IPS DF 19.7 (cell line): ENCODE measurements at regions not wholly inside any gene's neighbourhood (a gene's known extent, or its start where the extent isn't known, plus 50 kb on each side); places are given as distances from the start of the nearest gene placed in this dataset.

Experiments used
- DNase-seq: peaks from one replicate; pipeline ENCODE4 v3.0.0-alpha.2; 2013; ENCODE audit warnings: low read depth, low spot score

DNA sequence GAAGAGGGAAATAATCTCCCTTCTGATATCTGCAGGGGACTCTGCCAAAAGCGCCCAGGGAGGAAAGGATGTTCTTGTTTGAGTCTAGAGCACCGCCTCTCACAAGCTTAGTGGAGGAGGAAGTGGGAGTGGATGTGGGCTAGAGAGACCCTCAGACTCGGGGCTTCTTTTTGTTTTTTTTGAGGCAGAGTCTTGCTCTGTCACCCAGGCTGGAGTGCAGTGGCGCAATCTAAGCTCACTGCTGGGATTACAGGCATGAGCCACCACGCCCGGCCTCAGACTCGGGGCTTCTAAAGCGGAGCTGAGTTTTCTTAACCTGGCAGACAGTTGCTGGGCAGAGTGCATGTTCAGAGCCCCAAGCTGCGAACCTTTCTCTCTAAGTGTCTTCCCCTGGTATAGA, 310.8 kb downstream of the BMP7 start:
- DNase-seq: no peak

DNA sequence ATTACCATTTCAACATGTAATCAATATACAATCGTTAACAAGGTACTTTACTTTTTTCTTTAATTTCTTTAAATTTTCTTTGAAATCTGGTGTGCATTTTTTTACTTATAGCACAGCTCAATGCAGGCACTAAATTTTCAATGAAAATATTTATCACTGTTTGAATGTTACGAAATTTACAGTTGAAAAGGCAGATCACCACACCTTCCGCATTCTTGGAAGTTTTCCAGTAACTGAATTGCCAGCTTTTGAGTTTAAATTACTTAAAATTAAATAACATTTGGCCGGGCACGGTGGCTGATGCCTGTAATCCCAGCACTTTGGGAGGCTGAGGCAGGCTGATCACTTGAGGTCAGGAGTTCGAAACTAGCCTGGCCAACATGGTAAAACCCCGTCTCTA, 309.9 kb downstream of the BMP7 start:
- DNase-seq: no peak

DNA sequence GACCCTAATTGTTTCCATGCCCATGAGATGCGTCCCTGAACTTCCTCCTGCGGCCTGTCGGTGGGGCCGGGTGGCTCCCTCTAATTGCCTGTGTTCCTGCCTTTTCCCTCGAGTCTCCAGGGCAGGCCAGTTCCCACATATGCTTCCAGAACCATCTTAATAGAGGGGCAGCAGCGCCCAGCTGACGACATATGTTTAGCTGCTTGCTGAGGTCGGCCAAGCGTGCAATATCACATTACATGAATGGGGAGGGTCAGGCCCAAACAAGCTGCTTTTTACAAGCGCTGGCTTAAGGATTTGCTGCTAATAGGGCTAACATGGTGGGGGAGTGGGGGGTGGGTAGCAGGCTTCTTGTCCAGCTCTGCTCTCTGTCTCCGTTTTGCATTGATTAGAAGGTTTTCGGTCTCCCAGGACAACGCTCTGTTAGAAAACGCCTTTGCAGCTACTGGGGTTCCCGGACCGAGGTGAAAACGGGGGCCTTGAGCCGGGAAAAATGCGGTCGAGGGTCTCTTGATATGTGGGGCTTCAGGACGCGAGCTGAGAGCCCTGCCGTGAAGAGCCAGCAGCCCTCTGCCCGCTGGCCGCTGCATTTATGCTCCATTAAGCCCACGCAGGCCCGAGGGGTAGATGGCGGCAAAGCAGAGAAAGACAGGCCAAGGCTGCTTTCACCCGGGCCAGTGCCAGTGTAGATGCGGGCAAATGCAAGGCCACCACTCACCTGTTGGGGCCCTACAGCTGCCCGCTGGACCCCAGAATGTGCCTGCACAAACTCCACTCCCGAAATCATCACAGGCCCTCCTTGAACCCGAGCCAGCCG, 308.5 kb downstream of the BMP7 start:
- DNase-seq: no peak

DNA sequence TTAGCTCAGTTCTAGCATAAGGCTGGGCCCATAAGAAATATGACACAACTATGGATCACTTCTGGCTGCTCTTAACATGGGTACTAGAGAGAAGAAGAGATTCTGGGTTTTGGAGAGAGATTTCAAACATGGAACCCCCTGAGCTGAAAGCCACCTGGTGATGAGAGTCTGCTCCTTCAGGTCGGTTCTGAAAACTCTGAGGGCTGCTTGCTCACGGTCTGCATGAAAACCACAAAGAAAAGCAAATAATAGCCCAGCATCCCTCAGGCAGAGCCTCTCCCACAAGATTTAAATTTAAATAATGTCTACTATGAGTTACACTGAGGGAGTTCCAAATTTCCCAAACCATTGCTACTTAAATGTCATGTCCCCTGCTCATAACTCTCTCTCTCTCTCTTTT, 301.5 kb downstream of the BMP7 start:
- no peak for DNase-seq

DNA sequence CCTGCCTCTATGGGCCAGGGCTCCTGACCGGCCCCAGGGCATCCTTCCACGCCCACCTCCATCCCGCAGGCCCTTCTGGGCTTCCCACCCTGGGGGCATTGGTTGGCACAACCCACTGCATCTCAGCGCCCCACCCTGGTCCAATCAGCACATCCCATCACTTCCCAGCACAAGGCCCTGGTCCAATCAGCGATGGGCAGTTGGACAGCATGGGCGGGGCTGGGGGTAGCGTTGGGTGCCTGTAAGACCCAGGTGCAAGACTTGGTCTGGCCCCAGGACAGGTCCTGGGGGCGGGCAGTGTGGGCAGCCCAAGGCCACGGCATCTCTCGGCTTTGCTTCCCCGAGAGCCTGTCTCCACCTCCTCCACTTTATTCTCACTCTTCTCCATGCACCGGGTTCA, 298.5 kb downstream of the BMP7 start:
- no peak for DNase-seq

DNA sequence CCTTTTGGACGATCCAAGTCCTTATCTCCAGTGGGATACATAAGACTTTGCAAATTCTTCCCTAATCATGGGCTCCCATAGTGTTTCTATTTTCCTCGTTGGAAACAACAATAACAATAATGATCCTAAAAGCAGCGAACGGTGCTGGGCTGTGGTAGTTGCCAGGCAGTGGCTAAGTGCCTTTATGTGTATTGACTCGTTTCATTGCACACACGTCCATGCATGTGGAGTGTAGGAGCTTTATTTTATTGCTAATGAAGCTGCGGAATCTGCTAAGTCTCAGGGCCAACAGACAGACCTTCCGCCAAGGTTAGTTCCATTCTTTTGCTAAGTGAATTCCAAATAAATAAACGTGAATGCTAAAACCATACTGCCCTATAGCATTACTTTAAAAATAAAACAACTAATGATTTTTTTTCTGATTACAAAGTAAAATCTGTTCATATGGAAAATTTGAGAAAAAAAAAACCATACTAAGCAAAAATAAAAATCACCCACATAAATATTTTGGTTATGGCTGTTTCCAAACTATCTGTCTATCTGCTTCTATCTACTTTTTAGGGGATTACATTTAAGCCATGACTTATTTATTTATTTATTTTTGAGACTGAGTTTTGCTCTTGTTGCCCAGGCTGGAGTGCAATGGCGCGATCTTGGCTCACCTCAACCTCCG, 297.9 kb downstream of the BMP7 start:
- DNase-seq: no peak

DNA sequence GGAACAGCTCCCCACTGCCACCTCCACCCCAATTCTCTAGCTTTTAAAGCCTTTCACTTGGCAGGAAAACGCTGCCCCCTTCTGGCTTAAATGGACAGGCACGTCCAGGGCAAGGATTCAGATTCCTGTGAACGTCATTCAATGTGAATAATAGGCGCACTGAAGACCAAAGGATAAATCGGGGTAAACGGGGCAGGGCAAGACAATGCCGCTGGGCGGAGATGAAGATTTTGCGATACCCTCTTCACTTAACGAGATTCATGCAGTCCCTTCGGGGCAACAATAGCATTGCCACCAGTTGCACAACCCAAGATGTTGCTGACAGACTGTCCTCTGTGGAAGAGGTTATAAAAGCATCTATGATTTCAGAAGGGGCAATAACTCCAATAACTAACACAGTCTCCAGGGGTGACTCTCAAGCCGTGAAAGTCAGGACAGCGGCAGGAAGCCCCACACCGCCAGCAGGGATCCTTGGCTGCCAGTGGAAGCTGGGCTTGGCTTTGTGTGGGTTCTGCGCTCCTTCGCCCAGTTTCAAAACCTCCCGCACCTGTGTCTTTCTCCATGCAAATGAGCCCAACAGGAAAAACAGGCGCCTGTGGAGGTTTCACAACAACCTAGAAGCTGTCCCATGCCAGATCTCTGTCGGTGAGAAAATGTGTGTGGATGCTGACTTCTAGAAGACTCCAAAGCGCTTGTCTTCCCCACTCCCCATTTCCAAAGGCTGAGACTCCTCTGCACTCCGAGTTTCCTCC, 291.8 kb downstream of the BMP7 start:
- DNase-seq: peak; percentile 48

DNA sequence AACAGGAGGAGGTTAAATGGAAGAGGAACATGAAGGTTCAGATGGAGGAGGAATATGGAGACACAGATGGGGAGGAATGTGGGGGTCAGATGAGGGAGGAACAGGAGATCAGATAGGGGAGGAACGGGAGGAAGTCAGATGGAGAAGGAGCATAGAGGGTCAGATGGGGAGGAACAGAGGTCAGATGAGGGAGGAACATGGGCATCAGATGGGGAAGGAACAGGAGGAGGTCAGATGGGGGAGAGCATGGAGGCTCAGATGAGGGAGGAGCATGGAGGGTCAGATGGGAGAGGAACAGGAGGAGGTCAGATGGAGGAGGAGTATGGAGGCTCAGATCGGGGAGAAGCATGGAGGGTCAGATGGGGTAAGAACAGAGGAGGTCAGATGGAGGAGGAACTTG, 290.6 kb downstream of the BMP7 start:
- DNase-seq: no peak

DNA sequence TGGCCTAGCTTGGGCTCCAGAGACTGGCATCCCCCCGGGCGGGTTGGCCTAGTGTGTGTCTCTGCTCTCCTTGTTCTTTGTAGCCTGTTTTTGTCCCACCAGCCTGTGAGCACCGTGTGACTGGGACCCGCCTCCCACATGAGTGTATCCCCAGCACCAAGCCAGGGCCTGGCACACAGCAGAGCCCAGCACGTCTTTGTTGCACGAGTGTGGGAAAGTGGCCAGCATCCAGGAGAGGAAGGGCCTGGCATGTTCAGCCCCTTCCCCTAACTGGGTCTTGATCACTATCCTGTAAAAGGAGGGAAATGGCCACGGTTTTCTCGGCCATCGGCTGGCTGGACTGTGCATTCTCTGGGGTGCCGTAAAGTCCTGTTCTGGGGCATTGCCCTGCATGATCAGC, 290.1 kb downstream of the BMP7 start:
- no peak for DNase-seq

DNA sequence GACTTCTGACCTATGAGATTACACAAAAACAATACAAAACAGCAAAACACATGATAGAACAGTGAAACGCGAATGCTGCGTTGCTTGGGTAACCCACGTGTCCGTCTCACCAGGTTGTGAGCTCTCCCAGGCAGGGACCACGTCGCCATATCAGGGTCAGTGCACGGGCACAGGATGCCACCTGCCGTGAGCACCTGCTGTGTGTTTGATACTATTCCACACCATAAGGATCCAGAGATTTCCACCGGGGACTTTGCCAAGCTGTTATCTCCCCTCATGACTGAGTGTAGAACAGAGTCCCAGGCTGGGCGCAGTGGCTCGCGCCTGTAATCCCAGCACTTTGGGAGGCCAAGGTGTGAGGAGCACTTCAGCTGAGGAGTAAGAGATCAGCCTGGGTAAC, 288.0 kb downstream of the BMP7 start:
- DNase-seq: no peak

DNA sequence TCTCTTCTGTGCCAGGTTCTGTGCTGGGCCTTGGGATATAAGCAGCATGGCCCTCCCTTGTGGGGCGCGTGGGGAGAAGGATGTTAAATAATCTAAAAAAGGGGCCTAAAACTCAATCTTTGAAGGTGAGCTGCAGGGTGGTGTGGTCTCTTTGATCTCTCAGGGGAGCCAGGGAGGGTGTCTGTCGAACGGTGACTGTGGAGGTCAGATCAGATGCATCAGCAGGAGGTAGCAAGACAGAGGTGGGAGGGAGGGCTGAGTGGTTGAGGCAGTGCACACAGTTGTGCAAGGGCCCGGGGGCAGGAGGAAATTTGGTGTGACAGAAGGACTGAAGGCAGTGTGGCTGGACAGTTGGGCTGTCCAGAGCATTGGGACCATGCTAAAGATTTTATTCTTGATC, 287.3 kb downstream of the BMP7 start:
- no peak for DNase-seq

DNA sequence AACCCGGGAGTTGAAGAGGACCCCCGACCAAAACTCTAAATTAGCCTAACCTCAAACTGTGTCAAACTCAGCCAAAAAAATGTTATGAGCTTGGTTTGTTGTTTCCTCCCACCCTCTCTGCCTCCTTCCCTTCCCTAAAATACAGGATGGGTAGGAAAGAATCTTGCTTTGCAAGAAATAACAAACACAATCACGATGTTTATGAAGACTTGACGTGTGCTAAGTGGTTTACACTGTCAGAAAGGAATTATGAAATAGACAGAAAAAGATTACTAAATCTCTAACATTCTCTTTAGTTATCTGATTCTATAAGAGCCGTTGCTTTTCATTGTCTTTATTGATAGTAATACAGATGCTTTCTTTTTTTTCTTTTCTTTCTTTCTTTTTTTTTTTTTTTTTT, 285.1 kb downstream of the BMP7 start:
- DNase-seq: no peak

DNA sequence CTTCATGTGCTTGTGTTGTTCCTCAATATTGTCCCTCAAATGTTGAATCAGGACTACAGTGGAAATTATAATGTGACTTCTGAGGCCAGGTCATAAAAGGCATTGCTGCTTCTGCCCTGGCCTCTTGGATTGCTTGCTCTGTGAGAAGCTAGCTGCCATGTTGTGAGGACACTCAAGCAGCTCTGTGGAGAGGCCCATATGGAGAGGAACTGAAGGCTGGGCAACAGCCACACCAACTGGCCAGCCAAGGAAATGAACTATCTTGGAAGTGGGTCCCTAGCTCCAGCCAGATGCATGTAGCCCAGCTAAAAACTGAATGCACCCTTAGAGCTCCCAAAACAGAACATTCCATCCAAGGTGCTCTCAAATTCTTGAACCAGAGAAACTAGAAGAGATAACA, 282.6 kb downstream of the BMP7 start:
- DNase-seq: no peak

DNA sequence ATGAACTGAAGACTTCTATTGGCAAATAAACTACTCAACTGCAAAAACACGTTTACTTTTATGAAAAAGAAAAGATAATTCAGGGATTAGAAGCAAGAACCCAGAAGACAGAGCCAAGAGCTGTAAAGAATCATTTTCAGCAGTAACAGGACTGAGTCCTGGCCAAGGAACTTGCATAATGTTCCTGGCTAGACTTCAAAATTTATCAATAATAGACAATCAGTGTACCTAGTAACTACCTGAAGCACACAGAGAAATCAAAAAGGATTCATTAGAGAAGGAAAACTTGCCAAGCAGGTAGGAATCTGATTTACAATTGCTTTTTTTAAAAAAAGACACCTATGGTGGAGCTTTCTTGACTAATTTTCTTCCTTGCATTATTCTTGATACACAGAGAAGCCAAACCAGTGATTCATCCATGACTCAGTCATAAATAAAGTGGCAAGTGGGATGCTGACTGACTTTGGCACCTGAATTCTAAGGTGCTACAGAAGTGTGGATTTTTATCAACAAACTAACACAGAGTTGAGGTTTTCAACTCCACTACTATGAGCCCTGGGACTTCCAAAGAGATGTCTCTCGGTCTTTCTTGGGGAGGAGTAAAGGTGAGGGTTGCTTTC, 281.3 kb downstream of the BMP7 start:
- no peak for DNase-seq

DNA sequence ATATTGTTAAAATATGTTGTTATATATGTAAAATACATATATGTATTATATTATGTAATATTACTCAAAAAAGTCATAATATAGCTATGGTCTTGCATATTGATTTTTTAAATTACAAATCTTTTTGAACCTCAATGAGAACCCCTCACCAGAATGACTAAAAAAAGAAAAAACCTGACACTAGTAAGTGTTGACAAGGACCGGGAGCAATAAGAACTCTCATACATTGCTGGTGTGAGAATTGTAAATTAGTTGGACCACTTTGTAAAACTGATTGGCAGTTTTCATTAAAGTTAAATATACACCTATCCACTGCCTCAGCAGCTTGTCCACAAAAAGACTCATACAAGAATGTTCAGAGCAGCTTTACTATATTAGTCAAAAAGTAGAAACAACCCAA, 280.0 kb downstream of the BMP7 start:
- DNase-seq: no peak

DNA sequence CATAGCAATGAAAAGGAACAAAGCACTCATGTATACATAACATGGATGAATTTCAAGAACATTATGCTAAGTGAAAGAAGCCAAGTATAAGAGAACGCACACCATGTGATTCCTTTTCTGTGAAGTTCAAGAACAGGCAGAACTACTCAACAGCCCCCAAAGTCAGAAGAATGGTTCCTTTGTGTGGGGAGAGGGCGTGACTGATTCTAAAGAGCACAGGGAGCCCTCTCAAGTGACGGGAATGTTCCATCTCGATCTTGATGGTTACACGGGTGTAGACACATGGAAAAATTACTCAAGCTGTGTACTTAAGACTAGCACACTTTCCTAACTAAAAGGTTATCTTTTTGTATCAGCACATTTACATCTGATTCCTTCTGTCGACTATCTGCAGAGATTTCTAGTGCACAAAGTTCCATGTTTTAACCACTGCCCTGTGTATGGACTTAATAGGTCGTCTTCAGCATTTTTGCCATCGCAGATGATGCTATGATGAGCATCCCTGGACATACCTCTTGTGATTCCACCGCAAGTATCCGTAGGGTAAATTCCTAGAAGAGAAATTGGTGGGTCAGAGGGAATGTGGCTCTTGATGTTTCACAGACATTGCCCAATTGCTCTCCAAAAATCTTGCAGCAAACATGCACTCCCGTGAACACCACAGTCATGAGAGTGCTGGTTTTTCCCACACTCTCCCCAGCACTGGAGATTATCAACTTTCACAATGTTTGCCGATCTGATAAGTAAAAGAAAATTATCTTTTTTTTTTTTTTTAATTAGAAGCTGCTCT, 279.3 kb downstream of the BMP7 start:
- DNase-seq: no peak

DNA sequence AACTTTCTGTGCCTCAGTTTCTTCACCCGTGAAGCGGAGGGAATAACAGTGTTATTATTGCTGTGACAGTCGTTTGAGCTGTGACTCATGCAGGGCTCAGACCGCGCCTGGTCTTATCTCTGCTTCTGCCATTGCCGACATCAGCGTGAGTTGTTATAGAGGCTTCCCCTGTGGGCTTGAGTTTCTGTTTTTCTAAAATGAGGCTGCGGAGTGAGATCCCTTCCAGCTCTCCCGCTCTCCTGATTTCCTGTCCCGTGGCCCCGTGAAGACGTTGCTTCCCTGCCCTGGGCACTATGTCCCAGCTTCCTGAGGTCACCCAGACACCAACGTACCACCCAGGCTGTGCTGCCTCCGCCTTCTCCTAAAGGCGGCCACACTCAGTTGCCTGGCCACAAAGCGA, 278.5 kb downstream of the BMP7 start:
- DNase-seq: no peak

DNA sequence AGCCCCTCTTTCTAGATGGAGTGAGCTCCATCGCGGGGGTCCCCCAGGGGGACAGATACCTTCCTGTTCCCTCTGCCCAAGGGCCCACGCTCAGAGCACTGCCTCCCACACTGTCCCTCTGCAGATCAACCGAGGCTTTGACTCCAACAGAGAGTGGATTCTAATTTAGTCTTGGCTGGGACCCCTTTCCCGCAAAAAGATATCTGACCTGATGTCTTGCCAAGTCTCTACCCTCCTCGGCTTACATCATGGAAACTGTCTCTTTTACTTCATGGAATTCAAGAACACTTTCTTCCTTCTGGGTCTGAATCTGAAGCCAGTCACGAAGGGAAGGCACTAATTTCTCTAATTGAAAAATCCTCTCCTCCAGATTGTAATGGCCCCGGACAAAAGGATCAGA, 278.0 kb downstream of the BMP7 start:
- DNase-seq: no peak

DNA sequence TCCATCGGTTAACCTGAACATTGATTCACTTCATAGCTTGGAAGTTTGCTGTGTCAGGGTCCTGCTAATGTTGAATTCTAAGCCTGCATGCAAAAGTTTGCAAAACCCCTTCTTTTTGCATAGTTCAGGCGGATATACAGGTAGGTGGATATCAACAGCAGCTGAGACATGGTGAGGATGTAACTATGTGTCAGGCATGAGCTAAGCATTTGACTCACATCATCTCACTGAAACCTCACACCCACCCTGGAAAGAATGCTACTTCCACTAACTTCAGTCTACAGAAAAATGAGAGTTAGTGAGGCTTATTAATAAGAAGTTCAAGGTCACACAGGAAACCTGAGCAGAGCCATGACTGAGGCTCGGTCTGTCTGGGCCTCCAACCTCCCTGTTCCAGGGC, 276.9 kb downstream of the BMP7 start:
- DNase-seq: no peak

DNA sequence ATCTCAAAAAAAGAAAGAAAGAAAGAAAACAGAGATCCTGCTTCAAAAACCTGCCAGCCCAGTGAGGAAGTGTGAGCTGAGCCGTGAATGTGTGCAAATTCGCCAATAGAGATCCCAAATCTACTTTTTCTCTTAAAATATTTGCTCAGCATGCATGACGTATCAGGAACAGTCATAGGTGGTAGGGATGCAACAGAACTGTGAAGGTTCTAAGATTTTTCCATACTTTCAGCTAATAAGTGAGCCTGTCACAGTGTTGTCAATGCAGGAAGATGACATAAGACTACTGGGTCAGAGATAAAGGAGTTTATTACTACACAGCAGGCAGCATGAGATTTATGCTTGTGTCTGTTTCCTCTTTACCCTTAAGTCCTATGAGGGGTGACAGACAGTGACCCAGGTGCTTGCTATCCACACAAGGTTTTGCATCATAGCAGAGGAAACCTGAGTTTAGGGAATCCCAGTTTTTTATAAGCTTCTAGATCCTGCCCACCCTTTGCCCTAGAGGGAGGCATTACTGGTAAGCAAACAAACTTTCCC, 273.4 kb downstream of the BMP7 start:
- no peak for DNase-seq

DNA sequence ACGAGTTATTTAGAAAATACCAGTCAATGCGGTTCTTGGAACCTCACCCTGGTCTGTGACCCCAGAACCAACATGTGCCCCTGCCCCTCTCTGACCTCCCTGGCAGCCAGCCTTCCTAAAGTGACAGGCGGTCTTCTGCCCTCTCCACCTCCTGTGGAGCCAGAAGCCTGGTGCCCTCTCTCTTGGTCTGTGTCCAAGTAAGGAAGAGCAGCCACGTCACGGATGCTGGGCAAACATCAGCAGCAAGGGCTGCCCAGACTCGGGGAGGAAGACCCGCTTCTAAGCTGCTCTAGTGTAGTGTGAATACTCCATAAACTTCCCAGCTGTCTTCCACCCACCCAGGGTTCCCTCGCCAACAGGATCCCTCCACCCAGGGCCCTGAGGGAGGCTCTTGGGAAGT, 272.4 kb downstream of the BMP7 start:
- no peak for DNase-seq
